K562 (cell line): ENCODE measurements at regions not wholly inside any gene's neighbourhood (a gene's known extent, or its start where the extent isn't known, plus 50 kb on each side); places are given as distances from the start of the nearest gene placed in this dataset.

ENCODE experiments used
- ATAC-seq: fragments of 200-7000 bp; cut with Tn5 transposase; 3 replicates; pipeline ENCODE4 v1.9.1; 2020; ENCODE audit warnings: moderate library complexity
- BruUV-seq: library from RNA; stranded (reverse); fragments of 400-500 nt; replicated peaks from 2 replicates; lab custom pipeline; 2021; lab: Mats Ljungman, UMichigan
- CTCF ChIA-PET: fragments of 300-600 bp; formaldehyde crosslinking; extraction: SDS; loops from one replicate; lab custom pipeline; 2021; ENCODE audit warnings: low intra/inter-chr PET ratio; lab: Yijun Ruan, JAX
- POLR2A ChIA-PET: fragments of 300-600, 350-650 bp; sonication (Branson Sonifier 250); formaldehyde crosslinking; extraction: SDS; loops from one replicate; lab custom pipeline; 2021; ENCODE audit warnings: antibody characterized with exemption, inconsistent platforms; lab: Yijun Ruan, JAX
- DNase-seq, 4 experiments: peaks; one replicate each; pipeline versions ENCODE4 v3.0.0 to v3.0.0-alpha.2; 2011 to 2018; ENCODE audit warnings: low spot score in 3 of 4, mixed read lengths in 3 of 4; ENCODE audit errors: extremely low read depth in 1 of 4
- FAIRE-seq: peaks from 2 replicates; lab custom pipeline; 2011; peaks lifted over from hg19 to GRCh38; lab: Jason Lieb, UNC
- H2AFZ ChIP-seq: 2 replicates; pipeline ENCODE4 v1.6.0; 2011; ENCODE audit warnings: low read depth, low read length, control low read depth, inconsistent platforms
- H3K27ac ChIP-seq: fragments of 200-600 bp; 3 replicates; pipeline ENCODE4 v1.8.0; 2011; ENCODE audit warnings: low read depth, mild to moderate bottlenecking, control low read depth, inconsistent platforms, low read length, moderate library complexity, mixed read lengths; ENCODE audit errors: extremely low read depth
- H3K27me3 ChIP-seq, 2 experiments: fragments of 300-600 bp in 1 of 2; 2 replicates in 1 of 2; 3 replicates in 1 of 2; pipeline versions ENCODE4 v1.6.0 to v1.8.0; 2011; ENCODE audit warnings: inconsistent platforms in 2 of 2, low read length in 2 of 2, mild to moderate bottlenecking in 1 of 2, mixed read lengths in 1 of 2, moderate library complexity in 1 of 2; ENCODE audit not compliant: control insufficient read depth in 2 of 2, insufficient read depth in 2 of 2
- H3K36me3 ChIP-seq: fragments of 300-600 bp; 3 replicates; pipeline ENCODE4 v1.8.0; 2011; ENCODE audit warnings: mild to moderate bottlenecking, low read length, inconsistent platforms; ENCODE audit not compliant: control insufficient read depth, insufficient read depth
- H3K4me1 ChIP-seq, 2 experiments: fragments of 200-600 bp in 1 of 2; replicated peaks in 1 of 2; 2 replicates in 1 of 2; 3 replicates in 1 of 2; pipeline versions ENCODE4 v1.5.1 to v1.8.0; 2011; ENCODE audit warnings: inconsistent platforms in 2 of 2, low read length in 2 of 2, mild to moderate bottlenecking in 1 of 2, mixed read lengths in 1 of 2, moderate library complexity in 1 of 2; ENCODE audit not compliant: control insufficient read depth in 2 of 2, insufficient read depth in 2 of 2
- H3K4me2 ChIP-seq: 2 replicates; pipeline ENCODE4 v1.6.1; 2011; ENCODE audit warnings: low read length, control low read depth, inconsistent platforms, mixed read lengths; ENCODE audit not compliant: insufficient read depth
- H3K4me3 ChIP-seq: fragments of 200-600 bp; sonication (generic), shearing (Covaris generic); 2 replicates; pipeline ENCODE4 v1.5.1; 2016; ENCODE audit warnings: control low read depth, inconsistent platforms
- H3K79me2 ChIP-seq: fragments of 200-600 bp; 3 replicates; pipeline ENCODE4 v1.8.0; 2011; ENCODE audit warnings: low read length, inconsistent platforms; ENCODE audit not compliant: control insufficient read depth, insufficient read depth
- H3K9ac ChIP-seq, 2 experiments: 2 replicates each; pipeline versions ENCODE4 v1.6.0 to v1.6.1; 2011; ENCODE audit warnings: low read depth in 2 of 2, low read length in 2 of 2, control low read depth in 1 of 2, inconsistent platforms in 1 of 2, mild to moderate bottlenecking in 1 of 2, mixed read lengths in 1 of 2; ENCODE audit not compliant: insufficient read depth in 1 of 2
- H3K9me1 ChIP-seq: one replicate; pipeline ENCODE4 v1.6.0; 2011; ENCODE audit warnings: inconsistent platforms, mild to moderate bottlenecking, low read length, moderate library complexity; ENCODE audit not compliant: control insufficient read depth, insufficient read depth
- H3K9me3 ChIP-seq: replicated peaks from 2 replicates; pipeline ENCODE4 v1.5.1; 2011; ENCODE audit warnings: low read depth, low read length, inconsistent platforms; ENCODE audit not compliant: control insufficient read depth, insufficient read depth
- H4K20me1 ChIP-seq: replicated peaks from 2 replicates; pipeline ENCODE4 v1.6.1; 2011; ENCODE audit warnings: low read length, inconsistent platforms, mixed read lengths; ENCODE audit not compliant: control insufficient read depth, insufficient read depth
- C11orf30 ChIP-seq: fragments of 450-650 bp; IDR thresholded peaks from 2 replicates; pipeline ENCODE4 v1.6.1; 2016; ENCODE audit warnings: low read depth, mild to moderate bottlenecking
- CBFB ChIP-seq: sonication (generic); formaldehyde crosslinking; IDR thresholded peaks from 2 replicates; pipeline ENCODE4 v1.4.0; 2020; ENCODE audit warnings: mild to moderate bottlenecking, missing genetic modification reagents
- CXXC5 ChIP-seq: fragments of 250-450 bp; sonication (Bioruptor Pico); IDR thresholded peaks from 2 replicates; pipeline ENCODE4 v1.8.0; 2022; ENCODE audit warnings: inconsistent platforms, mild to moderate bottlenecking, moderate library complexity
- DNMT1 ChIP-seq: fragments of 450-650 bp; IDR thresholded peaks from 2 replicates; pipeline ENCODE4 v1.6.1; 2016; ENCODE audit warnings: antibody characterized with exemption, mild to moderate bottlenecking
- ERF ChIP-seq: fragments of 450-650 bp; formaldehyde crosslinking; IDR thresholded peaks from 2 replicates; pipeline ENCODE4 v1.4.0; 2020; ENCODE audit warnings: mild to moderate bottlenecking, mixed read lengths
- HDAC6 ChIP-seq: IDR thresholded peaks from 2 replicates; pipeline ENCODE4 v1.6.1; 2012; ENCODE audit warnings: low read depth, mild to moderate bottlenecking, control low read depth, inconsistent platforms, low read length, moderate library complexity
- HOXB6 ChIP-seq: fragments of 250-450 bp; sonication (Bioruptor Pico); IDR thresholded peaks from 2 replicates; pipeline ENCODE4 v1.5.1; 2022; ENCODE audit warnings: mild to moderate bottlenecking, borderline replicate concordance
- IFI16 ChIP-seq: fragments of 250-450 bp; sonication (Bioruptor Pico); IDR thresholded peaks from 2 replicates; pipeline ENCODE4 v2.1.2; 2022; ENCODE audit warnings: mild to moderate bottlenecking, inconsistent platforms
- LARP7 ChIP-seq: fragments of 450-650 bp; IDR thresholded peaks from 2 replicates; pipeline ENCODE4 v1.6.1; 2016
- MAFF ChIP-seq: IDR thresholded peaks from 2 replicates; pipeline ENCODE4 v1.6.1; 2012; ENCODE audit warnings: low read length, improper control_type of control experiment
- MAFG ChIP-seq: fragments of 450-650 bp; conservative IDR thresholded peaks from 2 replicates; pipeline ENCODE4 v1.6.1; 2016; ENCODE audit warnings: missing genetic modification characterization, missing compliant biosample characterization
- POLR3G ChIP-seq: IDR thresholded peaks from 2 replicates; pipeline ENCODE4 v1.6.1; 2011; ENCODE audit not compliant: insufficient read length, insufficient replicate concordance; ENCODE audit errors: extremely low read depth
- PTRF ChIP-seq: fragments of 450-650 bp; IDR thresholded peaks from 2 replicates; pipeline ENCODE4 v1.6.1; 2016; ENCODE audit warnings: mild to moderate bottlenecking, missing genetic modification characterization, missing compliant biosample characterization
- TRIM28 ChIP-seq: fragments of 450-650 bp; IDR thresholded peaks from 2 replicates; pipeline ENCODE4 v1.6.1; 2017
- ZNF146 ChIP-seq: IDR thresholded peaks from one replicate; pipeline ENCODE4 v1.6.1; 2018; ENCODE audit warnings: missing compliant biosample characterization; ENCODE audit not compliant: unreplicated experiment
- ZNF316 ChIP-seq: fragments of 450-650 bp; IDR thresholded peaks from 2 replicates; pipeline ENCODE4 v1.6.1; 2016
- WGBS: fragments of 100-300 bp; shearing (Covaris generic); methylation state at CpG from one replicate; pipeline ENCODE4 v1.1.6; 2016; ENCODE audit warnings: low coverage, mixed read lengths; ENCODE audit not compliant: insufficient coverage; ENCODE audit errors: missing lambda C conversion rate; 5-methylcytosine and 5-hydroxymethylcytosine counted together
- in situ Hi-C: fragments of 300-500 bp; cut with MboI; formaldehyde crosslinking; loops from 4 replicates; pipeline ENCODE4 v1.15.0; 2018; ENCODE audit warnings: inconsistent platforms, mixed read lengths
- intact Hi-C: fragments of 100-400 bp; cut with micrococcal nuclease; formaldehyde crosslinking; loops from 2 replicates; pipeline ENCODE4 v1.14.2; 2022
- TF ChIP-seq, protein P1 (sequence below): fragments of 450-650 bp; IDR thresholded peaks from 2 replicates; pipeline ENCODE4 v1.6.1; 2016; ENCODE audit warnings: mild to moderate bottlenecking
- TF ChIP-seq, protein P2 (sequence below): fragments of 450-650 bp; IDR thresholded peaks from 2 replicates; pipeline ENCODE4 v1.6.1; 2014; ENCODE audit warnings: low read depth, mild to moderate bottlenecking, moderate library complexity, borderline replicate concordance
- TF ChIP-seq, protein P3 (sequence below): fragments of 250-450 bp; sonication (Bioruptor Pico); IDR thresholded peaks from 2 replicates; pipeline ENCODE4 v1.8.0; 2022; ENCODE audit warnings: inconsistent platforms

DNA sequence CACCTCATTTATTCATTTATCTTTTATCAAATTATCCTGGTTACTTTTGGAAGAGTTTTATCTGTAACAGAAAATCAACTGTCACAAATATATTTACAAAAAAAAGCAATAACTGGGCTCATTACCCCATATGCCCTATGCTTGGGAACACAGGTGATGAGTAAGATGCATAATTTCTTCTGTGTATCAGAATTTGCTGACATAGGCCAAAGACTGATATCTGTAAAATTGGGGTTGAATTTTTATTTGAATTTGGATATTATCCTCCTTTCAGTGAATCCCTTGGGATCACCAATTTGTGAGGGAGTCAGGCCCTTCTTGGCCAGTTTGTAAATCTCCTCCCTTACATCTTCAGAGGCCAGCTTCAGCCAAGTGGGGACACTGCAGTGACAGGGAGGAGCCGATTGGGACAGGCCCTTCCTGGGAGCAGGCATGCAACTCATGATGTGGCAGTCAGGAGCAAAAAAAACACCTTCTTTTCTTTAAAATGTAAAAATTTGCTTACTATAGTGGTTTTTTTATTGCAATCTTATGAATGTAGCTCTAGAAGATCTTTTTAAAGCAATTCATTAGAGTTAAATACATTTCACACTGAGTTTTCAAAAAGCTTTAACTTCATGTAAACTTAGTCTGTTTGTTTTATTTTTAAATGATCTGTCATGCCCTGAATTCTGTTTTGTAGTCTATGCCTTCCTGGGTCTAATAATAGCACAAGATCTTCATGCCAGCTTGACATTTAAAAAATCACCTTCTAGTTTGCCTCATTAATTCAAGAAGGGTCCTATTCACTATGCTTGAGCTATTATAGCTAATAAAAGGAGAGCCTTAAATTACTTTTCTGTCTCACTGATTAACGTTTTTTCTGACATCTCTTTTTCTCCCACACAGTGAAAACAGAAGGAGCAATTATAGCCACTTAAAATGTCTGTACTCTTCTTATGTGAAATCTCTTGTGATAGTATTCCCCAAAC is 136.6 kb upstream of the SPRY1 start:
- no peaks in the 10 kb centered on the region for H3K9me3 ChIP-seq
- no peak overlapping the region for H3K4me2 ChIP-seq
- POLR2A ChIA-PET, result interaction anchor here (0.9 to 1.2 kb wide), 2 partner anchors 11 to 14 kb away, joined by 3 to 4 read pairs; no protein-coding TSS in a partner anchor
- no peak overlapping the region for H3K27ac ChIP-seq
- H3K9ac ChIP-seq, result no peak overlapping the region
- DNase-seq (no peak), ATAC-seq (no peak), FAIRE-seq (no peak)
- H2AFZ ChIP-seq, result no peak overlapping the region
- intact Hi-C loops, result no loop called here
- WGBS, result 45% methylated on average over 2 of the region's 2 CpGs
- CTCF ChIA-PET, result no interaction called here
- BruUV-seq, result no TSS peak
- no peaks in the 10 kb centered on the region for H3K9me1 ChIP-seq
- no peaks in the 10 kb centered on the region for H3K27me3 ChIP-seq
- no peak overlapping the region for H3K4me3 ChIP-seq
- no peaks in the 10 kb centered on the region for H4K20me1 ChIP-seq
- in situ Hi-C loops, result no loop called here
- peaks cover 23% of the 10 kb centered on the region for H3K36me3 ChIP-seq
- H3K4me1 ChIP-seq, result no peaks in the 10 kb centered on the region
- no peaks in the 10 kb centered on the region for H3K79me2 ChIP-seq
- TF ChIP-seq CBFB (CRISPR knock-in tag) (no peak), ZNF316 (peak; percentile 53), C11orf30 (peak; percentile 19; the same call in 1 of the 2 replicates), TRIM28 (no peak), DNMT1 (no peak), MAFF (0 out of 2 replicates have a peak, but pooled peaks have one; percentile 4), MAFG (0 out of 2 replicates have a peak, but pooled peaks have one; percentile 6), HDAC6 (no peak), HOXB6 (no peak), IFI16 (CRISPR knock-in tag) (no peak), ZNF146 (CRISPR knock-in tag) (no peak), POLR3G (no peak), CXXC5 (CRISPR knock-in tag) (no peak), ERF (CRISPR knock-in tag) (no peak), PTRF (tag) (no peak), LARP7 (no peak)
- TF ChIP-seq, protein P1, sequence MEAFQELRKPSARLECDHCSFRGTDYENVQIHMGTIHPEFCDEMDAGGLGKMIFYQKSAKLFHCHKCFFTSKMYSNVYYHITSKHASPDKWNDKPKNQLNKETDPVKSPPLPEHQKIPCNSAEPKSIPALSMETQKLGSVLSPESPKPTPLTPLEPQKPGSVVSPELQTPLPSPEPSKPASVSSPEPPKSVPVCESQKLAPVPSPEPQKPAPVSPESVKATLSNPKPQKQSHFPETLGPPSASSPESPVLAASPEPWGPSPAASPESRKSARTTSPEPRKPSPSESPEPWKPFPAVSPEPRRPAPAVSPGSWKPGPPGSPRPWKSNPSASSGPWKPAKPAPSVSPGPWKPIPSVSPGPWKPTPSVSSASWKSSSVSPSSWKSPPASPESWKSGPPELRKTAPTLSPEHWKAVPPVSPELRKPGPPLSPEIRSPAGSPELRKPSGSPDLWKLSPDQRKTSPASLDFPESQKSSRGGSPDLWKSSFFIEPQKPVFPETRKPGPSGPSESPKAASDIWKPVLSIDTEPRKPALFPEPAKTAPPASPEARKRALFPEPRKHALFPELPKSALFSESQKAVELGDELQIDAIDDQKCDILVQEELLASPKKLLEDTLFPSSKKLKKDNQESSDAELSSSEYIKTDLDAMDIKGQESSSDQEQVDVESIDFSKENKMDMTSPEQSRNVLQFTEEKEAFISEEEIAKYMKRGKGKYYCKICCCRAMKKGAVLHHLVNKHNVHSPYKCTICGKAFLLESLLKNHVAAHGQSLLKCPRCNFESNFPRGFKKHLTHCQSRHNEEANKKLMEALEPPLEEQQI, result no peak
- TF ChIP-seq, protein P2, sequence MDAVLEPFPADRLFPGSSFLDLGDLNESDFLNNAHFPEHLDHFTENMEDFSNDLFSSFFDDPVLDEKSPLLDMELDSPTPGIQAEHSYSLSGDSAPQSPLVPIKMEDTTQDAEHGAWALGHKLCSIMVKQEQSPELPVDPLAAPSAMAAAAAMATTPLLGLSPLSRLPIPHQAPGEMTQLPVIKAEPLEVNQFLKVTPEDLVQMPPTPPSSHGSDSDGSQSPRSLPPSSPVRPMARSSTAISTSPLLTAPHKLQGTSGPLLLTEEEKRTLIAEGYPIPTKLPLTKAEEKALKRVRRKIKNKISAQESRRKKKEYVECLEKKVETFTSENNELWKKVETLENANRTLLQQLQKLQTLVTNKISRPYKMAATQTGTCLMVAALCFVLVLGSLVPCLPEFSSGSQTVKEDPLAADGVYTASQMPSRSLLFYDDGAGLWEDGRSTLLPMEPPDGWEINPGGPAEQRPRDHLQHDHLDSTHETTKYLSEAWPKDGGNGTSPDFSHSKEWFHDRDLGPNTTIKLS, result no peak
- TF ChIP-seq, protein P3, sequence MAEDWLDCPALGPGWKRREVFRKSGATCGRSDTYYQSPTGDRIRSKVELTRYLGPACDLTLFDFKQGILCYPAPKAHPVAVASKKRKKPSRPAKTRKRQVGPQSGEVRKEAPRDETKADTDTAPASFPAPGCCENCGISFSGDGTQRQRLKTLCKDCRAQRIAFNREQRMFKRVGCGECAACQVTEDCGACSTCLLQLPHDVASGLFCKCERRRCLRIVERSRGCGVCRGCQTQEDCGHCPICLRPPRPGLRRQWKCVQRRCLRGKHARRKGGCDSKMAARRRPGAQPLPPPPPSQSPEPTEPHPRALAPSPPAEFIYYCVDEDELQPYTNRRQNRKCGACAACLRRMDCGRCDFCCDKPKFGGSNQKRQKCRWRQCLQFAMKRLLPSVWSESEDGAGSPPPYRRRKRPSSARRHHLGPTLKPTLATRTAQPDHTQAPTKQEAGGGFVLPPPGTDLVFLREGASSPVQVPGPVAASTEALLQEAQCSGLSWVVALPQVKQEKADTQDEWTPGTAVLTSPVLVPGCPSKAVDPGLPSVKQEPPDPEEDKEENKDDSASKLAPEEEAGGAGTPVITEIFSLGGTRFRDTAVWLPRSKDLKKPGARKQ, result no peak
